DND-41 (cell line): ENCODE measurements at regions not wholly inside any gene's neighbourhood (a gene's known extent, or its start where the extent isn't known, plus 50 kb on each side); places are given as distances from the start of the nearest gene placed in this dataset.

Source experiments
- ATAC-seq: fragments of 200-7000 bp; cut with Tn5 transposase; 3 replicates; pipeline ENCODE4 v1.9.1; 2021; ENCODE audit warnings: low read depth; ENCODE audit not compliant: insufficient read depth
- DNase-seq: peaks from one replicate; pipeline ENCODE4 v3.0.0-alpha.2; 2020
- H2AFZ ChIP-seq: 2 replicates; pipeline ENCODE4 v1.6.0; 2012; ENCODE audit warnings: low read depth, low read length
- H3K27ac ChIP-seq: 2 replicates; pipeline ENCODE4 v1.5.1; 2012; ENCODE audit warnings: low read length, inconsistent platforms
- H3K27me3 ChIP-seq: fragments of 200-600 bp; sonication (generic); 2 replicates; pipeline ENCODE4 v1.6.0; 2012; ENCODE audit warnings: low read length, mild to moderate bottlenecking, inconsistent platforms; ENCODE audit not compliant: insufficient read depth, poor library complexity
- H3K36me3 ChIP-seq: 2 replicates; pipeline ENCODE4 v1.5.1; 2012; ENCODE audit warnings: low read length, inconsistent platforms; ENCODE audit not compliant: insufficient read depth
- H3K4me1 ChIP-seq: 2 replicates; pipeline ENCODE4 v1.5.1; 2012; ENCODE audit warnings: mild to moderate bottlenecking, low read length; ENCODE audit not compliant: insufficient read depth
- H3K4me2 ChIP-seq: 2 replicates; pipeline ENCODE4 v1.6.0; 2012; ENCODE audit warnings: mild to moderate bottlenecking, moderate library complexity, low read length, inconsistent platforms; ENCODE audit not compliant: insufficient read depth
- H3K4me3 ChIP-seq, 2 experiments: fragments of 200-600 bp in 1 of 2; shearing (Covaris generic) in 1 of 2; 2 replicates each; pipeline ENCODE4 v1.5.1; 2012 to 2016; ENCODE audit warnings: inconsistent platforms in 2 of 2, low read length in 2 of 2, mild to moderate bottlenecking in 2 of 2, low read depth in 1 of 2, moderate library complexity in 1 of 2
- H3K79me2 ChIP-seq: 2 replicates; pipeline ENCODE4 v1.6.0; 2012; ENCODE audit warnings: low read length, inconsistent platforms; ENCODE audit not compliant: insufficient read depth
- H3K9ac ChIP-seq: 2 replicates; pipeline ENCODE4 v1.6.0; 2012; ENCODE audit warnings: low read depth, mild to moderate bottlenecking, inconsistent platforms, low read length, moderate library complexity
- H3K9me3 ChIP-seq: 2 replicates; pipeline ENCODE4 v1.5.1; 2012; ENCODE audit warnings: low read length, moderate library complexity, mild to moderate bottlenecking, inconsistent platforms; ENCODE audit not compliant: insufficient read depth, severe bottlenecking
- H4K20me1 ChIP-seq: 2 replicates; pipeline ENCODE4 v1.6.0; 2012; ENCODE audit warnings: low read length; ENCODE audit not compliant: insufficient read depth
- EZH2 ChIP-seq: IDR thresholded peaks from 3 replicates; pipeline ENCODE4 v1.6.1; 2012; ENCODE audit warnings: borderline replicate concordance, low read depth, mild to moderate bottlenecking, moderate library complexity, low read length, inconsistent platforms; ENCODE audit not compliant: severe bottlenecking
- TF ChIP-seq, protein P1 (sequence below): IDR thresholded peaks from 2 replicates; pipeline ENCODE4 v1.5.1; 2012; ENCODE audit warnings: borderline replicate concordance, low read length, moderate library complexity, mild to moderate bottlenecking; ENCODE audit not compliant: poor library complexity, severe bottlenecking; ENCODE audit errors: extremely low read depth

DNA sequence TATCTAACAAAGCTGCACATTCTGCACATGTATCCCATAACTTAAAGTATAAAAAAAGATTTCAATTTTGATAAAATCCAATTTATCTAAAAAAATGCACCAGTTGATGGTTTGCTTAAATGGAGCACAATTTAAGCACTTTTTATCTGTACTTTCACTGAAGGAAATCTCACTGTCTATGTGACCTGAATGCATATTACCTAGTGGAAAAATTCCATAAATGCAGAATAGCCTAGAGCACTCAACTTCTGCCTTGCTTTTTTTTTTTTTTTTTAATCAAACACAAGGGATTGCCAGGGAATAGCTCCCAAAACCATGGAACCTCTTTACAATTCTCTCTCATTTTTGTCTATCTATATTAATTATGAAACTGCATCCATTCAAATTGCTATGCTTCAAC is 80.4 kb downstream of the RFPL4B start:
- H3K4me3 ChIP-seq = no peak overlapping the region
- no peaks in the 10 kb centered on the region for H3K79me2 ChIP-seq
- H4K20me1 ChIP-seq = no peaks in the 10 kb centered on the region
- no peaks in the 10 kb centered on the region for H3K36me3 ChIP-seq
- ATAC-seq (no peak), DNase-seq (no peak)
- H2AFZ ChIP-seq = no peak overlapping the region
- H3K9ac ChIP-seq = no peak overlapping the region
- no peaks in the 10 kb centered on the region for H3K9me3 ChIP-seq
- H3K27ac ChIP-seq = no peak overlapping the region
- no peak overlapping the region for H3K4me2 ChIP-seq
- H3K4me1 ChIP-seq = no peaks in the 10 kb centered on the region
- H3K27me3 ChIP-seq = no peaks in the 10 kb centered on the region
- TF ChIP-seq, protein P1, sequence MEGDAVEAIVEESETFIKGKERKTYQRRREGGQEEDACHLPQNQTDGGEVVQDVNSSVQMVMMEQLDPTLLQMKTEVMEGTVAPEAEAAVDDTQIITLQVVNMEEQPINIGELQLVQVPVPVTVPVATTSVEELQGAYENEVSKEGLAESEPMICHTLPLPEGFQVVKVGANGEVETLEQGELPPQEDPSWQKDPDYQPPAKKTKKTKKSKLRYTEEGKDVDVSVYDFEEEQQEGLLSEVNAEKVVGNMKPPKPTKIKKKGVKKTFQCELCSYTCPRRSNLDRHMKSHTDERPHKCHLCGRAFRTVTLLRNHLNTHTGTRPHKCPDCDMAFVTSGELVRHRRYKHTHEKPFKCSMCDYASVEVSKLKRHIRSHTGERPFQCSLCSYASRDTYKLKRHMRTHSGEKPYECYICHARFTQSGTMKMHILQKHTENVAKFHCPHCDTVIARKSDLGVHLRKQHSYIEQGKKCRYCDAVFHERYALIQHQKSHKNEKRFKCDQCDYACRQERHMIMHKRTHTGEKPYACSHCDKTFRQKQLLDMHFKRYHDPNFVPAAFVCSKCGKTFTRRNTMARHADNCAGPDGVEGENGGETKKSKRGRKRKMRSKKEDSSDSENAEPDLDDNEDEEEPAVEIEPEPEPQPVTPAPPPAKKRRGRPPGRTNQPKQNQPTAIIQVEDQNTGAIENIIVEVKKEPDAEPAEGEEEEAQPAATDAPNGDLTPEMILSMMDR = no peak
- TF ChIP-seq EZH2 = no peak

DNA sequence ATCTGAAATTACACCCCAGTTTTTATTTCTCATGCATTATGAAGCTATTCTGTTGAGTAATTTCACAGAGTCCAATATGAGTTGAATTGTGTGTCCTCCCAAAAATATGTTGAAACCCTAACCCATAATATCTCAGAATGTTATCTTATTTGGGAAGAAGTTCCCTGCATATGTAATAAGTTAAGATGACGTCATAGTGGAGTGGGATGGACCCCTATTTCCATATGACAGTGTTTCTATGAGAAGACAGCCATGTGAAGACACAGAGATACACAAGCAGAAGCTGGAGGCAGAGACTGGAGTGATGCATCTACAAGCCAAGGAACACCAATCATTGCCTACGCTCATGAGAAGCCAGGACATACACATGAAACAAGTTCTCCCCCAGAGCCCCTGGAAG is 81.3 kb downstream of the RFPL4B start:
- no peak overlapping the region for H2AFZ ChIP-seq
- H3K4me3 ChIP-seq = no peak overlapping the region
- H3K4me1 ChIP-seq = no peaks in the 10 kb centered on the region
- no peaks in the 10 kb centered on the region for H3K27me3 ChIP-seq
- H3K79me2 ChIP-seq = no peaks in the 10 kb centered on the region
- H3K36me3 ChIP-seq = no peaks in the 10 kb centered on the region
- no peak for DNase-seq
- H3K4me2 ChIP-seq = no peak overlapping the region
- no peak overlapping the region for H3K9ac ChIP-seq
- H3K9me3 ChIP-seq = no peaks in the 10 kb centered on the region
- ATAC-seq = no peak
- no peaks in the 10 kb centered on the region for H4K20me1 ChIP-seq
- no peak for TF ChIP-seq EZH2
- TF ChIP-seq, protein P1 = no peak
- H3K27ac ChIP-seq = no peak overlapping the region

DNA sequence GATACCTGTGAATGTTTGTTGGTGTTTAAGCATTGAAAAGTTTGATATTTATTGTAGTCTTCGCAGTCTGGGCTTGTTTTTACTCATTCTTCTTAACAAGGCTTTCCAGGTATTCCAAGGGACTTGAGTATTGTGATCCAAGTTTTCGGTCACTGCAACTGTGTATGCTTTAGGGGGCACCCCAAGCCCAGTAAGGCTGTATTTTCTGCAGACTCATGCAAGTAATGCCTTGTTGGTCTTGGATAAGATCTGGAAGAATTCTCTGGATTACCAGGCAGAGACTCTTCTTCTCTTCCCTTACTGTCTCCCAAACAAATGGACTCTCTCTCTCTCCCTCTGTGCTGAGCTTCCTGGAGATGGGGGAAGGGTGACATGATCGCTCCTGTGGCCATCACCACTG is 82.1 kb downstream of the RFPL4B start:
- H3K9me3 ChIP-seq = no peaks in the 10 kb centered on the region
- H3K4me1 ChIP-seq = no peaks in the 10 kb centered on the region
- no peak for DNase-seq
- no peak overlapping the region for H2AFZ ChIP-seq
- H3K4me2 ChIP-seq = no peak overlapping the region
- TF ChIP-seq EZH2 = no peak
- TF ChIP-seq, protein P1 = no peak
- H3K36me3 ChIP-seq = no peaks in the 10 kb centered on the region
- no peaks in the 10 kb centered on the region for H3K79me2 ChIP-seq
- H4K20me1 ChIP-seq = no peaks in the 10 kb centered on the region
- no peak overlapping the region for H3K4me3 ChIP-seq
- H3K27me3 ChIP-seq = no peaks in the 10 kb centered on the region
- no peak overlapping the region for H3K9ac ChIP-seq
- no peak overlapping the region for H3K27ac ChIP-seq
- ATAC-seq = no peak

DNA sequence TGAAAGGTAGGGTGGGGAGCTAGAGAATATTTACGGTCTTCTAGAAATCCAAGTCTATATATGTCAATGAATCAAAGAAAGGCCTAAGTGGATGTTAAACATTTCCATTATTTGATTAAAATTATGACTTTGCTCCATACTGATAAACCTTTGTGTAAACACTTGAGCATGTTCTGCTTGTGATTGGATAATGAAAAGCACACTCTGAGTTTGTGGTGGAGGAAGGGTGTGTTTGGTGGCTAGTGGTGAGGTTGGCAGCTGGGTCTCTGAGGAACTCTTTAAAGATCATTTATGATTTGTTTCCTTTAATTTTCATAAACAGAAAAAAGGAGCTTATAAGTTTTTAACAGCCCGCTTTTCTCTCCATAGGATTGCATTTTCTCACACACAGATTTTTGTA is 84.7 kb downstream of the RFPL4B start:
- H3K79me2 ChIP-seq = no peaks in the 10 kb centered on the region
- H3K4me3 ChIP-seq = no peak overlapping the region
- no peaks in the 10 kb centered on the region for H3K36me3 ChIP-seq
- H3K9ac ChIP-seq = no peak overlapping the region
- no peak for DNase-seq
- no peaks in the 10 kb centered on the region for H3K27me3 ChIP-seq
- H3K9me3 ChIP-seq = no peaks in the 10 kb centered on the region
- H2AFZ ChIP-seq = no peak overlapping the region
- TF ChIP-seq EZH2 = no peak
- TF ChIP-seq, protein P1 = no peak
- H3K4me1 ChIP-seq = no peaks in the 10 kb centered on the region
- no peak overlapping the region for H3K4me2 ChIP-seq
- no peaks in the 10 kb centered on the region for H4K20me1 ChIP-seq
- H3K27ac ChIP-seq = no peak overlapping the region
- ATAC-seq = no peak
